SK-N-SH (cell line): ENCODE measurements at regions not wholly inside any gene's neighbourhood (a gene's known extent, or its start where the extent isn't known, plus 50 kb on each side); places are given as distances from the start of the nearest gene placed in this dataset.

Source experiments
- CTCF ChIA-PET: fragments of 300-600, 350-600 bp; formaldehyde crosslinking; extraction: SDS; loops from one replicate; lab custom pipeline; 2021; lab: Yijun Ruan, JAX
- POLR2A ChIA-PET: fragments of 350-600 bp; sonication (Branson Sonifier 250); formaldehyde crosslinking; extraction: SDS; loops from one replicate; lab custom pipeline; 2020; ENCODE audit warnings: antibody characterized with exemption, inconsistent platforms; lab: Yijun Ruan, JAX
- DNase-seq: peaks from one replicate; pipeline ENCODE4 v3.0.0; 2012
- H2AFZ ChIP-seq: fragments of 200-600 bp; sonication (generic); 2 replicates; pipeline ENCODE4 v1.8.1; 2016; ENCODE audit warnings: antibody characterized with exemption, mild to moderate bottlenecking, low read depth
- H3F3A ChIP-seq: fragments of 200-600 bp; sonication (generic); replicated peaks from 2 replicates; pipeline ENCODE3; 2016; ENCODE audit warnings: antibody characterized with exemption, mild to moderate bottlenecking; ENCODE audit not compliant: insufficient read depth
- H3K27ac ChIP-seq, 2 experiments: fragments of 200-500 bp in 1 of 2; fragments of 200-600 bp in 1 of 2; sonication (Bioruptor generic) in 1 of 2; sonication (generic), shearing (Covaris generic) in 1 of 2; 2 replicates each; pipeline versions ENCODE4 v1.5.1 to v1.6.1; 2014 to 2016; ENCODE audit warnings: low read depth in 2 of 2, inconsistent platforms in 1 of 2, low read length in 1 of 2, mild to moderate bottlenecking in 1 of 2, mixed read lengths in 1 of 2
- H3K27me3 ChIP-seq: fragments of 200-600 bp; sonication (generic), shearing (Covaris generic); 2 replicates; pipeline ENCODE4 v1.6.1; 2016; ENCODE audit warnings: mixed run types; ENCODE audit not compliant: insufficient read depth
- H3K36me3 ChIP-seq, 2 experiments: fragments of 200-500 bp in 1 of 2; fragments of 200-600 bp in 1 of 2; sonication (Bioruptor generic) in 1 of 2; sonication (generic) in 1 of 2; replicated peaks in 1 of 2; 2 replicates each; pipeline versions ENCODE3 to v1.5.1; 2014 to 2016; ENCODE audit warnings: low read length in 1 of 2, mild to moderate bottlenecking in 1 of 2; ENCODE audit not compliant: insufficient read depth in 2 of 2, control insufficient read depth in 1 of 2
- H3K4me1 ChIP-seq, 2 experiments: fragments of 200-500 bp in 1 of 2; fragments of 200-600 bp in 1 of 2; sonication (Bioruptor generic) in 1 of 2; sonication (generic), shearing (Covaris generic) in 1 of 2; 2 replicates each; pipeline versions ENCODE4 v1.5.1 to v1.6.1; 2014 to 2016; ENCODE audit warnings: low read depth in 1 of 2, low read length in 1 of 2, mixed run types in 1 of 2; ENCODE audit not compliant: insufficient read depth in 2 of 2, control insufficient read depth in 1 of 2
- H3K4me2 ChIP-seq: fragments of 200-600 bp; sonication (generic), shearing (Covaris generic); 2 replicates; pipeline ENCODE4 v1.6.1; 2017; ENCODE audit warnings: mixed run types
- H3K4me3 ChIP-seq, 2 experiments: fragments of 200-500 bp in 1 of 2; fragments of 200-600 bp in 1 of 2; sonication (Bioruptor generic) in 1 of 2; sonication (generic), shearing (Covaris generic) in 1 of 2; 2 replicates each; pipeline versions ENCODE4 v1.5.1 to v1.8.1; 2014 to 2016; ENCODE audit warnings: low read depth in 2 of 2, inconsistent platforms in 1 of 2, low read length in 1 of 2, mild to moderate bottlenecking in 1 of 2, mixed read lengths in 1 of 2, moderate library complexity in 1 of 2
- H3K79me2 ChIP-seq: fragments of 200-600 bp; sonication (generic); 2 replicates; pipeline ENCODE4 v1.8.1; 2017; ENCODE audit warnings: mild to moderate bottlenecking; ENCODE audit not compliant: insufficient read depth
- H3K9ac ChIP-seq: fragments of 200-600 bp; sonication (generic); 2 replicates; pipeline ENCODE4 v1.6.1; 2017; ENCODE audit warnings: mixed run types
- H3K9me2 ChIP-seq: fragments of 200-600 bp; sonication (generic); 2 replicates; pipeline ENCODE4 v1.6.1; 2017; ENCODE audit warnings: mixed run types
- H3K9me3 ChIP-seq: fragments of 200-600 bp; sonication (generic); 2 replicates; pipeline ENCODE4 v1.6.1; 2017; ENCODE audit warnings: mixed run types, mild to moderate bottlenecking, moderate library complexity
- H4K20me1 ChIP-seq: fragments of 200-600 bp; sonication (generic); 2 replicates; pipeline ENCODE4 v1.6.1; 2017; ENCODE audit warnings: mild to moderate bottlenecking, mixed run types; ENCODE audit not compliant: insufficient read depth
- CHD2 ChIP-seq: fragments of 150-350 bp; IDR thresholded peaks from 2 replicates; pipeline ENCODE4 v1.6.1; 2018; ENCODE audit warnings: low read length; ENCODE audit not compliant: partially characterized antibody
- FOSL2 ChIP-seq: IDR thresholded peaks from 2 replicates; pipeline ENCODE4 v1.4.0; 2012; ENCODE audit warnings: low read depth, mild to moderate bottlenecking, moderate library complexity, borderline replicate concordance
- FOXJ3 ChIP-seq: sonication (generic); formaldehyde crosslinking; IDR thresholded peaks from 2 replicates; pipeline ENCODE4 v1.5.1; 2020; ENCODE audit warnings: mild to moderate bottlenecking, missing genetic modification reagents
- IRF3 ChIP-seq: fragments of 150-350 bp; IDR thresholded peaks from 2 replicates; pipeline ENCODE4 v1.6.1; 2016; ENCODE audit warnings: mild to moderate bottlenecking, low read depth, low read length
- RAD21 ChIP-seq: IDR thresholded peaks from 2 replicates; pipeline ENCODE4 v1.6.1; 2012; ENCODE audit warnings: mild to moderate bottlenecking, low read length
- RXRA ChIP-seq: IDR thresholded peaks from 2 replicates; pipeline ENCODE4 v1.4.0; 2012; ENCODE audit warnings: low read depth, mild to moderate bottlenecking, borderline replicate concordance
- SMC3 ChIP-seq: IDR thresholded peaks from 2 replicates; pipeline ENCODE4 v1.6.1; 2012; ENCODE audit warnings: low read depth, low read length, improper control_type of control experiment
- TAF1 ChIP-seq: IDR thresholded peaks from 2 replicates; pipeline ENCODE4 v1.6.1; 2012; ENCODE audit warnings: low read depth, mild to moderate bottlenecking, low read length, moderate library complexity, borderline replicate concordance
- USF1 ChIP-seq: IDR thresholded peaks from 2 replicates; pipeline ENCODE4 v1.4.0; 2012; ENCODE audit warnings: low read depth, borderline replicate concordance
- YY1 ChIP-seq: IDR thresholded peaks from 2 replicates; pipeline ENCODE4 v1.4.0; 2012; ENCODE audit warnings: low read depth, mild to moderate bottlenecking
- WGBS: methylation state at CpG from one replicate; pipeline ENCODE4 v1.1.6; 2017; ENCODE audit warnings: low lambda C conversion rate; 5-methylcytosine and 5-hydroxymethylcytosine counted together
- TF ChIP-seq, protein P1 (sequence below): IDR thresholded peaks from 2 replicates; pipeline ENCODE4 v1.4.0; 2012; ENCODE audit warnings: low read depth, borderline replicate concordance

GRCh38 chr7:67725423-67725822, 728.8 kb downstream of the TYW1 start:
- CTCF ChIA-PET: no interaction called here
- no peaks in the 10 kb centered on the region for H3K4me1 ChIP-seq
- H3F3A ChIP-seq: no peaks in the 10 kb centered on the region
- no peaks in the 10 kb centered on the region for H3K9me2 ChIP-seq
- no peak overlapping the region for H3K9ac ChIP-seq
- no peaks in the 10 kb centered on the region for H3K79me2 ChIP-seq
- no peaks in the 10 kb centered on the region for H3K36me3 ChIP-seq
- H4K20me1 ChIP-seq: no peaks in the 10 kb centered on the region
- H3K4me2 ChIP-seq: no peak overlapping the region
- POLR2A ChIA-PET: no interaction called here
- no peak for DNase-seq
- H3K27me3 ChIP-seq: no peaks in the 10 kb centered on the region
- no peak overlapping the region for H2AFZ ChIP-seq
- 21% methylated on average over 3 of the region's 3 CpGs for WGBS
- no peak overlapping the region for H3K4me3 ChIP-seq
- no peak overlapping the region for H3K27ac ChIP-seq
- TF ChIP-seq IRF3: no peak
- TF ChIP-seq, protein P1, sequence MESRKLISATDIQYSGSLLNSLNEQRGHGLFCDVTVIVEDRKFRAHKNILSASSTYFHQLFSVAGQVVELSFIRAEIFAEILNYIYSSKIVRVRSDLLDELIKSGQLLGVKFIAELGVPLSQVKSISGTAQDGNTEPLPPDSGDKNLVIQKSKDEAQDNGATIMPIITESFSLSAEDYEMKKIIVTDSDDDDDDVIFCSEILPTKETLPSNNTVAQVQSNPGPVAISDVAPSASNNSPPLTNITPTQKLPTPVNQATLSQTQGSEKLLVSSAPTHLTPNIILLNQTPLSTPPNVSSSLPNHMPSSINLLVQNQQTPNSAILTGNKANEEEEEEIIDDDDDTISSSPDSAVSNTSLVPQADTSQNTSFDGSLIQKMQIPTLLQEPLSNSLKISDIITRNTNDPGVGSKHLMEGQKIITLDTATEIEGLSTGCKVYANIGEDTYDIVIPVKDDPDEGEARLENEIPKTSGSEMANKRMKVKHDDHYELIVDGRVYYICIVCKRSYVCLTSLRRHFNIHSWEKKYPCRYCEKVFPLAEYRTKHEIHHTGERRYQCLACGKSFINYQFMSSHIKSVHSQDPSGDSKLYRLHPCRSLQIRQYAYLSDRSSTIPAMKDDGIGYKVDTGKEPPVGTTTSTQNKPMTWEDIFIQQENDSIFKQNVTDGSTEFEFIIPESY: no peak
- no peak for TF ChIP-seq YY1
- no peak for TF ChIP-seq SMC3
- no peak for TF ChIP-seq TAF1
- TF ChIP-seq CHD2: no peak
- TF ChIP-seq FOSL2: no peak
- 0 out of 2 replicates have a peak, but pooled peaks cover 3% of the 10 kb centered on the region for H3K9me3 ChIP-seq

- Histone ChIP-seq H3K9ac (no peak overlapping the region), H3K9me2 (no peaks in the 10 kb centered on the region), H4K20me1 (no peaks in the 10 kb centered on the region), H3K79me2 (no peaks in the 10 kb centered on the region), H3F3A (no peaks in the 10 kb centered on the region), H3K4me1 (no peaks in the 10 kb centered on the region), H3K27me3 (no peaks in the 10 kb centered on the region), H3K4me3 (no peak overlapping the region), H3K27ac (no peak overlapping the region), H3K4me2 (no peak overlapping the region), H2AFZ (no peak overlapping the region), H3K9me3 (peaks cover 3% of the 10 kb centered on the region; the same call in 1 of the 2 replicates), H3K36me3 (no peaks in the 10 kb centered on the region)
- WGBS: 24% methylated on average over 7 of the region's 7 CpGs
- ChIA-PET POLR2A (no interaction called here), CTCF (no interaction called here)
- no peak for DNase-seq
- TF ChIP-seq RAD21: no peak
These were observed 733.1 kb downstream of the TYW1 start for GRCh38 chr7:67729771-67730170.

DNA sequence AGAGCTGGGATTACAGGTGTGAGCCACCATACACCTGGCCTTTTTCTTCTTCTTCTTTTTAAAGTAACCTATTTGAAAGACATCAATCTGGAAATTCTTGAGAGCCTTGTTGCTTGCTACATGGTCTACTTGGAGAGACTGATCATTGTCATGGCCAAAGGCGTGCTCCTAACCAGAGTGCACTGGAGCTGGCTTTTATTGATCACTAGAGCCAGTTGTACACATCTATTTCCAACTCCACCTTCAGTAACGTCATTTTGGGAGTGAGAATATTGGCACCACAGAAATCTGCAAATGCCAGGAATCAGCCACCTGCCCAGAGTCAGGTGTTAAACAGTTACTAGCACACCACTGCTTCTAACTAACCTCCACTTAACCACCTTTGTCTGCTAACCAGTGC, 735.1 kb downstream of the TYW1 start:
- Histone ChIP-seq H3K9me3 (peaks cover 5% of the 10 kb centered on the region; the same call in 1 of the 2 replicates), H3K4me1 (no peaks in the 10 kb centered on the region), H3K36me3 (no peaks in the 10 kb centered on the region), H4K20me1 (no peaks in the 10 kb centered on the region), H3K79me2 (no peaks in the 10 kb centered on the region), H3F3A (no peaks in the 10 kb centered on the region), H3K9ac (no peak overlapping the region), H3K9me2 (no peaks in the 10 kb centered on the region), H3K4me2 (no peak overlapping the region), H3K27ac (no peak overlapping the region), H2AFZ (no peak overlapping the region), H3K4me3 (no peak overlapping the region), H3K27me3 (no peaks in the 10 kb centered on the region)
- TF ChIP-seq RXRA (no peak), FOXJ3 (CRISPR knock-in tag) (no peak), USF1 (no peak)
- TF ChIP-seq, protein P1: no peak
- ChIA-PET CTCF (interaction anchor here (1.6 kb wide), 1 partner anchor 12 kb away, joined by 3 read pairs; no protein-coding TSS in a partner anchor), POLR2A (no interaction called here)
- WGBS: 21% methylated on average over 2 of the region's 2 CpGs
- DNase-seq: no peak
